NCI-H82 treated with DMSO at 0.1 percent for 48 hours (cell line): ENCODE measurements at regions not wholly inside any gene's neighbourhood (a gene's known extent, or its start where the extent isn't known, plus 50 kb on each side); places are given as distances from the start of the nearest gene placed in this dataset.
"Not testable (repeated sequence)": the region's sequence is repeated elsewhere in the genome, so short reads cannot be mapped to it uniquely, and the experiment has no call there.

Experiments used
- DNase-seq: peaks from one replicate; lab custom pipeline; 2025; ENCODE audit not compliant: unreplicated experiment; lab: John Stamatoyannopoulos, UW

DNA sequence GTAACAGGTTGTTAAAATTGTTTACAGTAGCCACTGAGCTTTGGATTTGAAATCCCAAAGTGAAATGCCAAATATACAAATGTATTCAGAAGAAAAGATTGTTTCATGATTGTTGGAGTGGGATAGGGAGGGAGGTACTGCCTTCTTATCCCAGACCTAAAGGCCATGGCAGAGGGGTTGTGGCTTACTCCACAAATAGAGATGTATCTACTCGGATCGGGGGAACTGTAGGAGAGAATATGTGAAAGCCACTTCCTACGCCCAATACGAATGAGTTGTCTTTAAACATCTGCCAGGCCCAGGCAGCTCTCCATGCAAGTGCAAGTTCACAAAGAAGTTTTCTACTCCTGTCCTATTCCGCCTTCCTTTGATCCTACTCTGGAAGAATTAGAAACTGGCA lies 150.2 kb upstream of the PRSS12 start:
- not testable (repeated sequence) for DNase-seq

DNA sequence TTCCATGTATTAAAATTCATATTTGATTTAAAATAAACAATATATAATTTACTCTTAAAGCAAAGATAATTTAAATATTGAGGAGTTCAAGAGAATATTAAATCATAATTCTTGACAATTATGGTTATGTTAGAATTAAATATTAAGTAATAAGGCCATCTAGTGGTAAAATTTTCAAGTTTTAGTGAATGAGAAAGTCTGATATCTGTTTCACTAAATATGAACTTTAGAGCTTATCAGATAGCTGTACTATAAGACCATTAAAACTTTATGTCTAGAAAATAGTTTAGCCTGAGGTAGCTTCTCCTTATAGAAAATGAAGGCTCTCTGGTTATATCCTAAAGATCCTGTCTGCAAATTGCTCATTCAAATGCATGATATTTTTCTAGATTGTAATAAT lies 152.1 kb upstream of the PRSS12 start:
- not testable (repeated sequence) for DNase-seq

GRCh38 chr4:118505491-118505890 lies 152.7 kb upstream of the PRSS12 start:
- DNase-seq: not testable (repeated sequence)

DNA sequence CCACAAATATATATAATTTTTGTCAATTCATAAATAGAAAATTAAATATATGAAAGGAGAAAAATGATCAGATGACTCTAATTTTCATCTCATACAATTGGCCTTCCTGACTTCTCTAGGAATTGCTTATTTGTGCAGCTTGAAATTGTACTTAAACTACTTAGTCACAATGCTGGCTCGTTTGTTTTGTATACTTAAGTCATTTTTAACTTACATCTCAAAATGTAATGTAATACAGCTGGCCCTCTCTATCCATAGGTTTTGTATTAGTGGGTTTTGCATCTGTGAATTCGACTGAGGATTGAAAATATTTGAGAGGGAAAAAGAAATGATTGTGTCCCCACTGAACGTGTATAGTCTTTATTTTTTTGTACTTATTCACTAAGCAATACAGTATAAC lies 160.1 kb upstream of the PRSS12 start:
- not testable (repeated sequence) for DNase-seq

- DNase-seq: not testable (repeated sequence)
Observed at GRCh38 chr4:118514332-118514731, 161.5 kb upstream of the PRSS12 start.

DNA sequence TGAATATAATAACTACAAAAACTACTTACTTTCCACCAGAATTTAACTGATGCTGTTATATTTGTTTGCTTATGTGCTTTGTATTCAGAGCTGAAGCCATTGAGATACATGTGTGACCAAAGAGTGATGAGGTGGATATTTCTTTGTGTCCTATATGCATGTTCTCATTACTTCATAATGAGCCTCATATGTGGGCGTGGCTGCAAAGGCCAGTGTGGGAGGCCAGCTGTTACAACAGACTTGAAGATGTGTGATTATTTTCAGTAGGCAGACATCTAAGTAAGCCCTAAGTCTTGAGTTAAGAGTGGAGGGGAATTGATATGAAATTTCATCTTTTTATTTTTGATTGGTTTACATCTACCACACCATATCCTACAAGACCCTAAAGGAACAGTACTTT lies 163.3 kb upstream of the PRSS12 start:
- not testable (repeated sequence) for DNase-seq

DNA sequence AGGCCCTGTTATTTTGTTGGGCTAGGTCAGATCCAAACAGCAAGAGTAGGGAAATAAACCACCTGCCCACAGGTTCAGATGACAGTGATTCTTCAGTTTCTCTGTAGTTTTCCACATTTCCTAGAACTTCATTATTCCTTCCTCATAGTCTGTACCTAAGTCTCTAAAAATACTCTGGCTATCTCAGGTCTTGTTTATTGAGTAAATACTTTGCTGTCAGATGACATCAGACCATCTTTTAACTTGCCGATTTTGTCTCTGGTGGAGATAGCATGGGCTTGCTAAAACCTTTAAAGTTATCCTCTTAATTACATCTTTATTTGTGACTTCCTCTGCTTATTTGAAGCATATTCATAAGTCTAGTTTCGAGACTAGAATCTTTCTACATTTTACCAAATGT lies 155.1 kb upstream of the METTL14 start:
- not testable (repeated sequence) for DNase-seq

GRCh38 chr4:118531947-118532346 lies 153.2 kb upstream of the METTL14 start:
- not testable (repeated sequence) for DNase-seq

- DNase-seq: not testable (repeated sequence)
Observed at GRCh38 chr4:118535788-118536187, 149.4 kb upstream of the METTL14 start.

GRCh38 chr4:118539412-118540077 lies 145.6 kb upstream of the METTL14 start:
- not testable (repeated sequence) for DNase-seq

- DNase-seq: not testable (repeated sequence)
Observed at GRCh38 chr4:118556576-118556975, 128.6 kb upstream of the METTL14 start.

DNA sequence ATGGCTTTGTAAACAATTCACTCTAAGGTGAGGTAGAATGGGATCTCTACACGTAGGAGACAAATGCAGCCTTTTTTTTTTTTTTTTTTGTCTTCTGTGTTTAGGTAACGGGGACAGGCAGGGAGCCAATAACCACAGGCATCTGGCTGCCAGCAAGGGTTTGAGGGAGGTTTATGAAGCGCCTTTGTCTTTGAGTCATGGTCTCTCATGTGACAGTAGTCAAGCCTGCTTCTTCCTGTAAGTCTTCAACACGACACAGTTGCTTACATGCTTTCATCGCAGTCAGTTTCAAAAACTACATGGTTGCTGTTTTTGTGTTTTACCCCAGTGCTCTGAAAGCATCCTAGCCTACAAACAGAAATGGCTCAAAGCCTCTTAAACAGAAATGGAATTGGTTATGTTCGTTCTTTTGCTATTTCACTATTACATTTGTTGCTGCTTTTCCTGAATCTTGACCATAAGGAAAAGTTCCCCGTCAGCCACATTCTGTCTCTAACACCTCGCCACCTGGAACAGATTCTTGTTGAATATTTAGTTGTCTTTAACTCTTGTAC lies 127.8 kb upstream of the METTL14 start:
- no peak for DNase-seq

- DNase-seq: not testable (repeated sequence)
Observed at GRCh38 chr4:118558188-118558587, 127.0 kb upstream of the METTL14 start.

DNA sequence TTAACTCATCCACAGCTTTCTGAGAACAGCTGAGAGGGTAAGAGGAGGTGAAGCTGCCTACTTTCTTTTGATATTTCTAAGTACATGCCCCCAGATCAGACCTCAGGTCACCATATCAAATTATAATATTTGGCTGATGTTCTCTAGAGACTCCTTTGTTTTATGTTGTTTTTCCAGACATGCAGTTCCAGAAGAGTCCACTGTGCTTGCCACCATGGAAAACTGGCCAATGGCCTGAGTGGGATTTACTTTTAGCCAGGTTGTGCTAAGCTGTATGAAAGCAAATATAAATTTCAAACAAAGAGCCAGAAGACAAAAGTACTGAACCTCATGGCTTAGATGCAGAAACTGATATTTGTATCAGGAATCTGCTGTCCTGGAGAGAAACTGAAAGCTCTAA lies 123.6 kb upstream of the METTL14 start:
- not testable (repeated sequence) for DNase-seq

GRCh38 chr4:118566003-118566513 lies 119.1 kb upstream of the METTL14 start:
- DNase-seq: not testable (repeated sequence)

DNA sequence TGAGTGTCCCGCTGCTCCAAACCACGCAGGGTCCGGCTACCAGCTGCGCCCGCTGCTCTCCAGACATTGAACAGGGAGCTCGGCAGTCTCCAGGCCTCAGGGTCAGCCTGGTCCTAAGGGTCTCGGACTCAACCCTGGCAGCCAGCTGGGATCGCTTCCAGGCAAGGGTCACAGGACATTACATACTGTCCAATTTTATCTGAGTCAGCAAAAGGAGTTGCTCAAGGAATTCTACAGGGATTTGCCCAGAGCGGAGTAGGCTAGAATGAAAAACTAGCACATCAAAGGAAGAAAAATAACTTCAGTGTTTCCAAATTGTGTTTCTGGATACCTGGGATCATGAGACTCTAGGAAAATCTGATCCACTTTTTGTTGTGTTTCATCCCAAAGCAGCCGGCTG lies 112.2 kb upstream of the METTL14 start:
- DNase-seq: not testable (repeated sequence)

DNA sequence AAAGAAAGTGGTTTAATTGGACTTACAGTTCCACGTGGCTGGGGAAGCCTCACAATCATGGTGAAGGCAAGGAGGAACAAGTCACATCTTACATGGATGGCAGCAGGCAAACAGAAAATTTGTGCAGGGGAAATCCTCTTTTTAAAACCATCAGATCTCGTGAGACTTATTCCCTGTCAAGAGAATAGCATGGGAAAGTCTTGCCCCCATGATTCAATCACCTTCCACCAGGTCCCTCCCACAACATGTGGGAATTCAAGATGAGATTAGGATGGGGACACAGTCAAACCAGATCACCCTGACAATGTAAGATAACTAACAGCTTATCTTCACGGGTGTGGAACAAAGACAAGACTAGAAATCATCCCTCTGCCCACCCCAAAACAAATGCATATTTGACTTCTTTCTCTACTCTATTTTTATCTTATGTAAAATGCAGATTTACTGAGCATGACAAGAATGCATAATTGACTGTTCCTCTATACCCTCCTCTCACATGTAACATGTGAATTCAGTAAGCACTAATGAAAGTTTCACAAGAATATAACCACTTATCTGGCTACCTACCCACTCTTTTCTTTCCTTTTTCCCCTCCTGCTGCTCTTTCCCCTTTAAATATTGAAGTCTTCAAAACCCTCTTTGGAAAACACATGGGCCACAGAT lies 110.8 kb upstream of the METTL14 start:
- not testable (repeated sequence) for DNase-seq

- DNase-seq: not testable (repeated sequence)
Observed at GRCh38 chr4:118575057-118575456, 110.1 kb upstream of the METTL14 start.

GRCh38 chr4:118575726-118576125 lies 109.5 kb upstream of the METTL14 start:
- DNase-seq: not testable (repeated sequence)

DNA sequence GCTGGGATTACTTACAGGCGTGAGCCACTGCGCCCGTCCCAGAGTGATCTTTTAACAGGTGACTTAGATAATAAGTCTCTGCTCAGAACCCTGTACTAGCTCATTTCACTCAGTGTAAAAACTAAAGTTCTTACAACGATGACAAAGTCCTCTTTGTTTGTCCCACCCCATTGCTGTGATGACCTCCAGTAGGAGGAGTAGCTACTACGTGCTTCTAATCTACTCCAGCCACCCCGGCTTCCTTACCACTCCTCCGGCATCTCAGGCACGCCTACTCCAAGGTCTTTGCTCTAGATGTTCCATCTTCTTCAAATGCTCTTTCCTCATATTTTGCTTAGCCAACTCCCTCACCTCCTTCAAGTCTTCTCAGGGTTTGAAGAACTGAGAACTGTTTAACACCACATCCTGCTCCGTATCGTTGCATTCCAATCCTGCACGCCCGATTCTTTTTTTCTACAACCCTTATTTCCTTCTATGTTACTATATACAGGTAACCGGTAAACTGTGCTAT lies 108.4 kb upstream of the METTL14 start:
- not testable (repeated sequence) for DNase-seq

DNA sequence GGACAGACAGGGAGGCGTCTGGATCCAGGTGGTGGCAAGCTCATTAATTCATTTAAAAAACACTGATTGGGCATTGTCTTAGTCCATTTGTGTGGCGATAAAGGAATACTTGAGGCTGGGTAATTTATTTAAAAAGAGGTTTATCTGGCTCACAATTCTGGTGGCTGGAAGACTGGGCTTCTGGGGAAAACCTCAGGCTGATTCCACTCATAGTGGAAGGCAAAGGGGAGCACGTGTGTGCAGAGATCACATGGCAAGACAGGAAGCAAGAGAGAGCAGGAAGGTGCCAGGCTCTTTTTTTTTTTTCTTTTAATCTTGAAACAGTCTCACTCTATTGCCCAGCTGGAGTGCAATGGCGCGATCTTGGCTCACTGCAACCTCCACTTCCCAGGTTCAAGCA lies 100.2 kb upstream of the METTL14 start:
- DNase-seq: no peak

GRCh38 chr4:118586357-118586790 lies 98.8 kb upstream of the METTL14 start:
- no peak for DNase-seq
